Tibial nerve (tissue), 3 donors: ENCODE measurements at regions not wholly inside any gene's neighbourhood (a gene's known extent, or its start where the extent isn't known, plus 50 kb on each side); places are given as distances from the start of the nearest gene placed in this dataset.

Experiments used
- POLR2A ChIP-seq, 2 donors: fragments of 450-650 bp; IDR thresholded peaks; one replicate each; pipeline ENCODE4 v1.6.1; 2017; ENCODE audit warnings: antibody characterized with exemption in 2 of 2, mild to moderate bottlenecking in 2 of 2, moderate library complexity in 2 of 2
- TF ChIP-seq, protein P1 (sequence below), 5 experiments: fragments of 200-600 bp in 3 of 5; fragments of 450-650 bp in 2 of 5; sonication (generic) in 3 of 5; IDR thresholded peaks; one replicate each; pipeline ENCODE4 v1.5.1; 2016 to 2019; ENCODE audit warnings: antibody characterized with exemption in 5 of 5, mild to moderate bottlenecking in 3 of 5, moderate library complexity in 2 of 5

DNA sequence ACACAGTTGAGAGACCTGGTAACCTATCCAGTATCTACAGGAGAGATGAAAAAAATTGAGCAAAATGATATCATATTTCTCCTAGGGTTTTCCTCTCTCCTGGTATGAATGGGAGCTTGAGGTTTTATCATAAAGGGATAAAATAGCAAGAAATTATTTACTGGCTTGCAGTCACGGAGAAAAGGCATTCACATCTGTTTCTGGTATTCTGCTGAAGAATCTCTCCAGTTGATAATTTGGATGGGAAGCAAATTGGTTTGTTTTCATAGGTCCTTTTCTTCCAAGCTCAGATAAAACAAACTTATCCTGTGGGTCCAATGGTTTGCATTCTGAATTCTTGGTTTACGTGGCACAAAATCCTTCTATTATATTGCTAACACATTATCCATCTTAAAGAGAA, 83.1 kb upstream of the GYPA start:
- TF ChIP-seq POLR2A (IDR thresholded peaks at IDR 0.05) = no peak
- TF ChIP-seq, protein P1, sequence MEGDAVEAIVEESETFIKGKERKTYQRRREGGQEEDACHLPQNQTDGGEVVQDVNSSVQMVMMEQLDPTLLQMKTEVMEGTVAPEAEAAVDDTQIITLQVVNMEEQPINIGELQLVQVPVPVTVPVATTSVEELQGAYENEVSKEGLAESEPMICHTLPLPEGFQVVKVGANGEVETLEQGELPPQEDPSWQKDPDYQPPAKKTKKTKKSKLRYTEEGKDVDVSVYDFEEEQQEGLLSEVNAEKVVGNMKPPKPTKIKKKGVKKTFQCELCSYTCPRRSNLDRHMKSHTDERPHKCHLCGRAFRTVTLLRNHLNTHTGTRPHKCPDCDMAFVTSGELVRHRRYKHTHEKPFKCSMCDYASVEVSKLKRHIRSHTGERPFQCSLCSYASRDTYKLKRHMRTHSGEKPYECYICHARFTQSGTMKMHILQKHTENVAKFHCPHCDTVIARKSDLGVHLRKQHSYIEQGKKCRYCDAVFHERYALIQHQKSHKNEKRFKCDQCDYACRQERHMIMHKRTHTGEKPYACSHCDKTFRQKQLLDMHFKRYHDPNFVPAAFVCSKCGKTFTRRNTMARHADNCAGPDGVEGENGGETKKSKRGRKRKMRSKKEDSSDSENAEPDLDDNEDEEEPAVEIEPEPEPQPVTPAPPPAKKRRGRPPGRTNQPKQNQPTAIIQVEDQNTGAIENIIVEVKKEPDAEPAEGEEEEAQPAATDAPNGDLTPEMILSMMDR (IDR thresholded peaks at IDR 0.05) = no peak
